CD14-positive monocyte (primary cell): ENCODE measurements at regions not wholly inside any gene's neighbourhood (a gene's known extent, or its start where the extent isn't known, plus 50 kb on each side); places are given as distances from the start of the nearest gene placed in this dataset.
"Not testable (repeated sequence)": the region's sequence is repeated elsewhere in the genome, so short reads cannot be mapped to it uniquely, and the experiment has no call there.

ENCODE experiments used
- DNase-seq, 3 donors: peaks; one replicate each; pipeline ENCODE4 v3.0.0-alpha.2; 2011 to 2022
- H2AFZ ChIP-seq: 2 replicates; pipeline ENCODE4 v1.6.0; 2012; ENCODE audit warnings: mild to moderate bottlenecking, low read depth, low read length, inconsistent platforms; ENCODE audit not compliant: insufficient read depth, poor library complexity, severe bottlenecking
- H3K27ac ChIP-seq, 2 donors: 1 replicate in 1 of 2; 2 replicates in 1 of 2; pipeline ENCODE4 v1.5.1; 2012 to 2013; ENCODE audit warnings: low read length in 2 of 2, control low read depth in 1 of 2, inconsistent platforms in 1 of 2, low read depth in 1 of 2, mild to moderate bottlenecking in 1 of 2
- H3K27me3 ChIP-seq, 2 donors: one replicate each; pipeline versions ENCODE4 v1.6.0 to v1.6.1; 2011 to 2013; ENCODE audit warnings: low read length in 2 of 2; ENCODE audit not compliant: control insufficient read depth in 2 of 2, insufficient read depth in 2 of 2
- H3K36me3 ChIP-seq, 2 donors: replicated peaks in 1 of 2; 1 replicate in 1 of 2; 2 replicates in 1 of 2; pipeline versions ENCODE4 v1.5.1 to v1.6.1; 2012 to 2013; ENCODE audit warnings: low read length in 2 of 2, control low read depth in 1 of 2, inconsistent platforms in 1 of 2, mild to moderate bottlenecking in 1 of 2; ENCODE audit not compliant: insufficient read depth in 2 of 2, control insufficient read depth in 1 of 2
- H3K4me1 ChIP-seq, 2 donors: 1 replicate in 1 of 2; 2 replicates in 1 of 2; pipeline versions ENCODE4 v1.5.1 to v1.6.1; 2012 to 2013; ENCODE audit warnings: low read length in 2 of 2, control low read depth in 1 of 2, inconsistent platforms in 1 of 2, mild to moderate bottlenecking in 1 of 2, moderate library complexity in 1 of 2; ENCODE audit not compliant: insufficient read depth in 2 of 2, control insufficient read depth in 1 of 2
- H3K4me2 ChIP-seq: replicated peaks from 2 replicates; pipeline ENCODE3; 2012; ENCODE audit warnings: low read length, moderate library complexity, mild to moderate bottlenecking; ENCODE audit not compliant: poor library complexity, severe bottlenecking; ENCODE audit errors: extremely low read depth
- H3K4me3 ChIP-seq, 3 experiments: fragments of 200-600 bp in 1 of 3; sonication (generic) in 1 of 3; replicated peaks in 1 of 3; 1 replicate in 2 of 3; 2 replicates in 1 of 3; pipeline ENCODE4 v1.5.1; 2011 to 2013; ENCODE audit warnings: low read length in 3 of 3, mild to moderate bottlenecking in 3 of 3, control low read depth in 2 of 3, low read depth in 2 of 3, inconsistent platforms in 1 of 3, moderate library complexity in 1 of 3
- H3K79me2 ChIP-seq: 2 replicates; pipeline ENCODE4 v1.6.0; 2012; ENCODE audit warnings: mild to moderate bottlenecking, control low read depth, inconsistent platforms, low read length, moderate library complexity; ENCODE audit not compliant: insufficient read depth
- H3K9ac ChIP-seq: 2 replicates; pipeline ENCODE4 v1.6.0; 2017; ENCODE audit warnings: low read length, mild to moderate bottlenecking; ENCODE audit not compliant: insufficient read depth, poor library complexity, severe bottlenecking
- H3K9me3 ChIP-seq, 2 donors: replicated peaks in 1 of 2; 1 replicate in 1 of 2; 2 replicates in 1 of 2; pipeline versions ENCODE4 v1.5.1 to v1.6.1; 2012 to 2013; ENCODE audit warnings: low read length in 2 of 2, control low read depth in 1 of 2; ENCODE audit not compliant: control insufficient read depth in 1 of 2, insufficient read depth in 1 of 2
- H4K20me1 ChIP-seq: 2 replicates; pipeline ENCODE4 v1.6.0; 2012; ENCODE audit warnings: mild to moderate bottlenecking, low read length, control low read depth, moderate library complexity; ENCODE audit not compliant: insufficient read depth
- H3K27ac Mint-ChIP-seq, 7 donors: one replicate each; pipeline ENCODE4 v1.8.0; 2020; ENCODE audit warnings: mild to moderate bottlenecking in 7 of 7, mixed read lengths in 7 of 7, moderate library complexity in 6 of 7, inconsistent platforms in 2 of 7
- H3K27me3 Mint-ChIP-seq, 3 donors: one replicate each; pipeline ENCODE4 v1.8.0; 2021 to 2022; ENCODE audit warnings: low read depth in 3 of 3, mild to moderate bottlenecking in 3 of 3, mixed read lengths in 3 of 3, moderate library complexity in 3 of 3, inconsistent platforms in 1 of 3
- H3K36me3 Mint-ChIP-seq, 2 donors: one replicate each; pipeline ENCODE4 v1.8.0; 2020; ENCODE audit warnings: mixed read lengths in 2 of 2, inconsistent platforms in 1 of 2, mild to moderate bottlenecking in 1 of 2
- H3K4me1 Mint-ChIP-seq: one replicate; pipeline ENCODE4 v1.8.0; 2020; ENCODE audit warnings: mild to moderate bottlenecking, mixed read lengths
- H3K4me3 Mint-ChIP-seq, 2 donors: one replicate each; pipeline ENCODE4 v1.8.0; 2020; ENCODE audit warnings: mild to moderate bottlenecking in 2 of 2, mixed read lengths in 2 of 2, moderate library complexity in 1 of 2
- H3K9me3 Mint-ChIP-seq, 7 donors: one replicate each; pipeline ENCODE4 v1.8.0; 2020 to 2022; ENCODE audit warnings: mixed read lengths in 7 of 7, mild to moderate bottlenecking in 6 of 7, moderate library complexity in 6 of 7, inconsistent platforms in 2 of 7
- CTCF ChIP-seq: fragments of 200-600 bp; IDR thresholded peaks from one replicate; pipeline ENCODE4 v1.8.0; 2022; ENCODE audit warnings: antibody characterized with exemption, mild to moderate bottlenecking
- WGBS: methylation state at CpG from one replicate; pipeline ENCODE4 v1.1.5; 2013; ENCODE audit warnings: missing lambda C conversion rate; ENCODE audit not compliant: insufficient coverage; 5-methylcytosine and 5-hydroxymethylcytosine counted together
- intact Hi-C, 2 donors: fragments of 100-400 bp; cut with micrococcal nuclease; formaldehyde crosslinking; loops; one replicate each; pipeline versions ENCODE4 v1.15.0 to v1.15.1; 2023

GRCh38 chr3:106850437-106850836, 526.8 kb upstream of the CCDC54 start:
- no peak overlapping the region for H3K4me2 ChIP-seq
- no peaks in the 10 kb centered on the region for H3K79me2 ChIP-seq
- DNase-seq: no peak
- no peaks in the 10 kb centered on the region for H3K27me3 ChIP-seq
- no peak for TF ChIP-seq CTCF
- no peak overlapping the region for H2AFZ ChIP-seq
- no peaks in the 10 kb centered on the region for H3K4me1 Mint-ChIP-seq
- peaks cover 0 to 16% of the 10 kb centered on the region in 2 donors for H3K9me3 ChIP-seq
- no peak overlapping the region for H3K27ac ChIP-seq
- intact Hi-C loops: no loop called here
- H3K4me3 Mint-ChIP-seq: no peak overlapping the region
- H3K27ac Mint-ChIP-seq: no peak overlapping the region
- no peaks in the 10 kb centered on the region for H3K36me3 Mint-ChIP-seq
- peaks cover 3 to 18% (median 13%) of the 10 kb centered on the region in 7 donors for H3K9me3 Mint-ChIP-seq
- H3K4me1 ChIP-seq: no peaks in the 10 kb centered on the region
- no peaks in the 10 kb centered on the region for H4K20me1 ChIP-seq
- H3K27me3 Mint-ChIP-seq: peaks cover 0 to 2% (median 0%) of the 10 kb centered on the region in 3 donors
- no peaks in the 10 kb centered on the region for H3K36me3 ChIP-seq
- H3K9ac ChIP-seq: no peak overlapping the region
- no peak overlapping the region for H3K4me3 ChIP-seq
- WGBS: no CpG with 5 or more reads among the region's 3 CpGs

GRCh38 chr3:106858321-106858720, 518.9 kb upstream of the CCDC54 start:
- H3K9me3 ChIP-seq, H3K27me3 Mint-ChIP-seq, intact Hi-C loops, H3K36me3 Mint-ChIP-seq, H3K4me3 Mint-ChIP-seq, H3K4me1 Mint-ChIP-seq, H3K27me3 ChIP-seq, H3K4me3 ChIP-seq, H3K27ac ChIP-seq, H3K36me3 ChIP-seq, H4K20me1 ChIP-seq, H3K4me1 ChIP-seq, H3K27ac Mint-ChIP-seq, H3K9ac ChIP-seq, DNase-seq, H2AFZ ChIP-seq, H3K79me2 ChIP-seq, H3K4me2 ChIP-seq: not testable (repeated sequence)
- peaks cover 5 to 27% (median 9%) of the 10 kb centered on the region in 7 donors for H3K9me3 Mint-ChIP-seq
- WGBS: no CpG with 5 or more reads among the region's 3 CpGs
